GM18867 (cell line): ENCODE measurements at regions not wholly inside any gene's neighbourhood (a gene's known extent, or its start where the extent isn't known, plus 50 kb on each side); places are given as distances from the start of the nearest gene placed in this dataset.

Experiments used
- ATAC-seq: cut with Tn5 transposase; IDR thresholded peaks from one replicate; pipeline ENCODE4 v1.9.1; 2021; ENCODE audit warnings: mild to moderate bottlenecking, moderate library complexity; ENCODE audit not compliant: unreplicated experiment

GRCh38 chr1:164233149-164233548 is 325.8 kb upstream of the PBX1 start:
- ATAC-seq, result no peak

GRCh38 chr1:164240081-164240480 is 318.9 kb upstream of the PBX1 start:
- no peak for ATAC-seq

GRCh38 chr1:164250365-164250764 is 308.6 kb upstream of the PBX1 start:
- ATAC-seq, result no peak

- no peak for ATAC-seq
Observed at GRCh38 chr1:164256456-164256855, 302.5 kb upstream of the PBX1 start.

GRCh38 chr1:164261691-164262240 is 297.2 kb upstream of the PBX1 start:
- ATAC-seq, result no peak

- no peak for ATAC-seq
Observed at GRCh38 chr1:164263540-164263939, 295.4 kb upstream of the PBX1 start.

- ATAC-seq, result no peak
Observed at GRCh38 chr1:164265232-164265631, 293.8 kb upstream of the PBX1 start.

GRCh38 chr1:164272156-164272555 is 286.8 kb upstream of the PBX1 start:
- ATAC-seq, result no peak

- ATAC-seq, result no peak
Observed at GRCh38 chr1:164296172-164296571, 262.8 kb upstream of the PBX1 start.

GRCh38 chr1:164308101-164308500 is 250.9 kb upstream of the PBX1 start:
- ATAC-seq, result no peak

- ATAC-seq, result no peak
Observed at GRCh38 chr1:164310166-164310565, 248.8 kb upstream of the PBX1 start.

- no peak for ATAC-seq
Observed at GRCh38 chr1:164311377-164311776, 247.6 kb upstream of the PBX1 start.

- ATAC-seq, result no peak
Observed at GRCh38 chr1:164320790-164321731, 237.9 kb upstream of the PBX1 start.

GRCh38 chr1:164325786-164326185 is 233.2 kb upstream of the PBX1 start:
- no peak for ATAC-seq

GRCh38 chr1:164333387-164333786 is 225.6 kb upstream of the PBX1 start:
- ATAC-seq, result no peak

- ATAC-seq, result no peak
Observed at GRCh38 chr1:164337394-164337793, 221.6 kb upstream of the PBX1 start.

- ATAC-seq, result no peak
Observed at GRCh38 chr1:164337885-164338284, 221.1 kb upstream of the PBX1 start.

GRCh38 chr1:164343189-164343588 is 215.8 kb upstream of the PBX1 start:
- no peak for ATAC-seq

- no peak for ATAC-seq
Observed at GRCh38 chr1:164347980-164348379, 211.0 kb upstream of the PBX1 start.

GRCh38 chr1:164356511-164356910 is 202.5 kb upstream of the PBX1 start:
- no peak for ATAC-seq

GRCh38 chr1:164360265-164360664 is 198.7 kb upstream of the PBX1 start:
- ATAC-seq, result no peak

- no peak for ATAC-seq
Observed at GRCh38 chr1:164361927-164362326, 197.1 kb upstream of the PBX1 start.
